ENCODE measurements at regions not wholly inside any gene's neighbourhood (a gene's known extent, or its start where the extent isn't known, plus 50 kb on each side); places are given as distances from the start of the nearest gene placed in this dataset.

DNA sequence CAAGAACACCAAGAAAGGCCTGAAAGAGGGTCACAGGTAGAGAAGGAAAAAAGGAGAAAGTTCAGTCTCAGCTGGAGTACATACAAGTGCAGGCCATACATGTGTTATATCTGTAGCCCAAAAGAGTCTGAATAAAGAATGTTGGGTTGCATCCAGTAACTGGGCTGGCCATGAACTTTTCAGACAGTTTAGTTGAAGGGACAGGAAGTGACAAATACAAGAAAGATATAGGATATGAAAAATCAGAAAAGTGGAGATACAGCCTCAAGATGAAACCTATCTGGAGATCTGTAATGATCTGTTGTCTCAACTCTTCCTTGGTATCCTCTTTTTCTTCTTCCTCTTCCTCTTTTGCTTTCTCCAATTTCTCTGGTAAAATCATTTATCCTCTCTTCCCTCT is 671.7 kb downstream of the MECOM start:
- TF ChIP-seq, protein P1, sequence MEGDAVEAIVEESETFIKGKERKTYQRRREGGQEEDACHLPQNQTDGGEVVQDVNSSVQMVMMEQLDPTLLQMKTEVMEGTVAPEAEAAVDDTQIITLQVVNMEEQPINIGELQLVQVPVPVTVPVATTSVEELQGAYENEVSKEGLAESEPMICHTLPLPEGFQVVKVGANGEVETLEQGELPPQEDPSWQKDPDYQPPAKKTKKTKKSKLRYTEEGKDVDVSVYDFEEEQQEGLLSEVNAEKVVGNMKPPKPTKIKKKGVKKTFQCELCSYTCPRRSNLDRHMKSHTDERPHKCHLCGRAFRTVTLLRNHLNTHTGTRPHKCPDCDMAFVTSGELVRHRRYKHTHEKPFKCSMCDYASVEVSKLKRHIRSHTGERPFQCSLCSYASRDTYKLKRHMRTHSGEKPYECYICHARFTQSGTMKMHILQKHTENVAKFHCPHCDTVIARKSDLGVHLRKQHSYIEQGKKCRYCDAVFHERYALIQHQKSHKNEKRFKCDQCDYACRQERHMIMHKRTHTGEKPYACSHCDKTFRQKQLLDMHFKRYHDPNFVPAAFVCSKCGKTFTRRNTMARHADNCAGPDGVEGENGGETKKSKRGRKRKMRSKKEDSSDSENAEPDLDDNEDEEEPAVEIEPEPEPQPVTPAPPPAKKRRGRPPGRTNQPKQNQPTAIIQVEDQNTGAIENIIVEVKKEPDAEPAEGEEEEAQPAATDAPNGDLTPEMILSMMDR (conservative IDR thresholded peaks at IDR 0.05) = no peak
- no peak for TF ChIP-seq ZFX (IDR thresholded peaks at IDR 0.05)
